Kidney epithelial cell (primary cell): ENCODE measurements at regions not wholly inside any gene's neighbourhood (a gene's known extent, or its start where the extent isn't known, plus 50 kb on each side); places are given as distances from the start of the nearest gene placed in this dataset.
"Not testable (repeated sequence)": the region's sequence is repeated elsewhere in the genome, so short reads cannot be mapped to it uniquely, and the experiment has no call there.

Experiments used
- DNase-seq: peaks from one replicate; pipeline ENCODE4 v3.0.0-alpha.2; 2010; ENCODE audit warnings: low read depth
- H3K27me3 ChIP-seq: 2 replicates; pipeline ENCODE4 v1.6.0; 2011; ENCODE audit warnings: low read length; ENCODE audit not compliant: control insufficient read depth, insufficient read depth
- H3K36me3 ChIP-seq: 2 replicates; pipeline ENCODE4 v1.5.1; 2011; ENCODE audit warnings: low read length; ENCODE audit not compliant: control insufficient read depth, insufficient read depth
- H3K4me3 ChIP-seq: 2 replicates; pipeline ENCODE4 v1.5.1; 2011; ENCODE audit warnings: low read depth, mild to moderate bottlenecking, control low read depth, low read length
- CTCF ChIP-seq: IDR thresholded peaks from 2 replicates; pipeline ENCODE4 v1.5.1; 2011; ENCODE audit warnings: mild to moderate bottlenecking, moderate library complexity, low read length, control low read depth, inconsistent platforms; ENCODE audit not compliant: insufficient read depth, poor library complexity, severe bottlenecking

GRCh38 chrX:34470507-34470906 is 186.6 kb downstream of the TMEM47 start:
- H3K36me3 ChIP-seq: no peaks in the 10 kb centered on the region
- TF ChIP-seq CTCF: no peak
- no peak for DNase-seq
- H3K4me3 ChIP-seq: no peak overlapping the region
- no peaks in the 10 kb centered on the region for H3K27me3 ChIP-seq

- Histone ChIP-seq H3K36me3 (no peaks in the 10 kb centered on the region), H3K4me3 (no peak overlapping the region), H3K27me3 (no peaks in the 10 kb centered on the region)
- no peak for DNase-seq
- TF ChIP-seq CTCF: no peak
Measured at GRCh38 chrX:34467437-34467836, 189.6 kb downstream of the TMEM47 start.

- H3K36me3 ChIP-seq, H3K27me3 ChIP-seq, DNase-seq, H3K4me3 ChIP-seq: not testable (repeated sequence)
Measured at GRCh38 chrX:34463220-34463619, 193.9 kb downstream of the TMEM47 start.

- not testable (repeated sequence) for H3K36me3 ChIP-seq, H3K27me3 ChIP-seq, H3K4me3 ChIP-seq, DNase-seq
Measured at GRCh38 chrX:34457850-34458249, 199.2 kb downstream of the TMEM47 start.

- no peaks in the 10 kb centered on the region for H3K27me3 ChIP-seq
- TF ChIP-seq CTCF: no peak
- no peaks in the 10 kb centered on the region for H3K36me3 ChIP-seq
- H3K4me3 ChIP-seq: no peak overlapping the region
- no peak for DNase-seq
Measured at GRCh38 chrX:34437586-34437985, 219.5 kb downstream of the TMEM47 start.

GRCh38 chrX:34426334-34426733 is 230.8 kb downstream of the TMEM47 start:
- no peak for TF ChIP-seq CTCF
- no peak for DNase-seq
- Histone ChIP-seq H3K36me3 (no peaks in the 10 kb centered on the region), H3K4me3 (no peak overlapping the region), H3K27me3 (no peaks in the 10 kb centered on the region)

- Histone ChIP-seq H3K4me3 (no peak overlapping the region), H3K36me3 (no peaks in the 10 kb centered on the region), H3K27me3 (no peaks in the 10 kb centered on the region)
- DNase-seq: no peak
- TF ChIP-seq CTCF: no peak
Measured at GRCh38 chrX:34406580-34406979, 250.5 kb downstream of the TMEM47 start.
